Kasumi-1 (cell line): ENCODE measurements at regions not wholly inside any gene's neighbourhood (a gene's known extent, or its start where the extent isn't known, plus 50 kb on each side); places are given as distances from the start of the nearest gene placed in this dataset.

Experiments
- DNase-seq, 2 experiments: peaks; one replicate each; lab custom pipeline; 2025; lab: John Stamatoyannopoulos, UW

GRCh38 chr20:16220826-16221225 is 352.4 kb downstream of the KIF16B start:
- no peak for DNase-seq

DNA sequence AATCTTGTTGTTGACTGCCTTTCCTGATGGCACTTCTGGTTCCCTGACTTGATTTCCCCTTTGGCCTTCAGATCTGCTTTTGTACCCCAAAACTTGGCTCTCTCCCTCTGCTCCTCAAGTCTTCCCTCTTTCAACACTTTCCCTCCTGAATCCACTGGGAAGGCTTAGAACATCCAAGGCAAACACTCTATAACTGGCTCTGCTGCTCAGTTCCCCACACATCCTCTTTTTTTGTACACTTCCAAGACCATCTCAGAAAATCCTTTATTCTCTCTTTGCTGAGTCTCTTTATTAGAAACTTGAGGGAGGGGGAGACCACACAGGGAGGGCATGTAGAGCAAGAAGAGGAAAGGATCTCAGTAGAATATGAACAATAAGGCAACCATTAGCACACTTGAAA is 354.1 kb downstream of the KIF16B start:
- DNase-seq = no peak

DNA sequence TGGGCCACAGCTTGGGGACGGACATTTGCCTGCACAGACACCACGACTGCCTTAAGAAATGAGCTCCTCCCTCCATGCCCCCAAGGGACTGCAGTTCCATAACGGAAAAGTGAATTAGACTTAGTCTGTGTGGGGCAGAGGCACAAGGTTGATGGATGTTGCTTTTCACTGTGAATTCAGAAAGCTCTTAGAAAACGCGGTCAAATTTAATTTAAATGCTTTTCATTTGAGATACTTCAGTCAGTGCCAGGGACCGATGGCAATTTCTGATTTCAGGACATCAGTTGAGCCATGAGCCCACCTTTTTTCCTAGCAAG is 356.4 kb downstream of the KIF16B start:
- no peak for DNase-seq

DNA sequence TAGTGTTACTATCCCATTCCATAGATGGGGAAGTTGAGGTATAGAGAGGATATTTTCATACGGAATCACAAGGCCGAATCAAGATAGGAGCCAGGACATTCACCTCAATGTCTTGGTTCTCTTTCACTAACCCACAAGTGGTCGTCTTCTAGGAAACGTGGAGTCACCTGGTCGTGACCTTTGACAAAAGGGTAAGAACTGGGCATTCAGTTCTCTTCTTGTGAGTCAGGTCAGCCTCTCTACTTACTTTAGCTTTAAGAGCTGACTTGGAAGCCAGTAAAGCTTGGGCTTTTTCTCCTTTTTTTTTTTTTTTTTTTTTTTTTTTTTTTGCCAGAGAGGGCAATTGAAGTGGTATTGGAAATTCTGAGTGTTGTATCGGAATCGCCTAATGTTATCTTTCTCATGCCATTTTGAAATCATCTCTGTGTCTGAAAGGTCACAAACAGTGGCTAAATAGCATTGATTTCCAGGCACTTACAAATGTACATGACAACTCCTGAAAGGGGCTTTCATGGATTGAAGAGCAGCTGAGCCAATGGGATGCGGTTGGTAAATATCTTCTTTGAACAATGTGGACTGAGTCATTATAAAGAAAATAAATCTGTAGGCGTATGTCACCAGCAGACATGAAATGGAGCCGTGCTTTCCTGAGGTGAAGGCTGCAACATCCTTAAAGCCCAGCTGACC is 356.9 kb downstream of the KIF16B start:
- no peak for DNase-seq

- no peak for DNase-seq
These were observed 358.2 kb downstream of the KIF16B start for GRCh38 chr20:16215041-16215440.

- no peak for DNase-seq
These were observed 360.5 kb downstream of the KIF16B start for GRCh38 chr20:16212790-16213189.

- no peak for DNase-seq
These were observed 363.3 kb downstream of the KIF16B start for GRCh38 chr20:16209951-16210361.

DNA sequence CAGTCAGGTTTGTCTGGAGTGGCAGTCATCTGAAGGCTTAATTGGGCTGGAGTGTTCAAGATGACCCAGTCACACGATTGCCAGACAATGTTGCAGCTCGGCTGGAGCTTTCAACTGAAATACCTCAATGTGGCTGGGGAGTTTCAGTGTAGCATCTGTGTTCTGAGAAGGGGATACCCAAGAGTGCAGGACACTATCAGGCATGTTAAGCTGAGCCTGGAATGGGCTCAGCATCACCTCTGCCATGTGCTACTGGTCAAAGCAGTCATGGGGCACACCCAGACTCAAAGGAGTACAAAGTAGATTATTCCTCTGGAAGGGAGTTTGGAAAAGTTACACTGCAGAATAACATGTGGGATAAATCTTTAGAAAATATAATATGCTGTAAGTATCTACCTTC is 363.9 kb downstream of the KIF16B start:
- no peak for DNase-seq

GRCh38 chr20:16208443-16208842 is 364.8 kb downstream of the KIF16B start:
- no peak for DNase-seq

GRCh38 chr20:16206817-16207216 is 366.4 kb downstream of the KIF16B start:
- no peak for DNase-seq

GRCh38 chr20:16205507-16205906 is 367.7 kb downstream of the KIF16B start:
- DNase-seq = no peak

GRCh38 chr20:16203096-16203495 is 370.2 kb downstream of the KIF16B start:
- DNase-seq = no peak

DNA sequence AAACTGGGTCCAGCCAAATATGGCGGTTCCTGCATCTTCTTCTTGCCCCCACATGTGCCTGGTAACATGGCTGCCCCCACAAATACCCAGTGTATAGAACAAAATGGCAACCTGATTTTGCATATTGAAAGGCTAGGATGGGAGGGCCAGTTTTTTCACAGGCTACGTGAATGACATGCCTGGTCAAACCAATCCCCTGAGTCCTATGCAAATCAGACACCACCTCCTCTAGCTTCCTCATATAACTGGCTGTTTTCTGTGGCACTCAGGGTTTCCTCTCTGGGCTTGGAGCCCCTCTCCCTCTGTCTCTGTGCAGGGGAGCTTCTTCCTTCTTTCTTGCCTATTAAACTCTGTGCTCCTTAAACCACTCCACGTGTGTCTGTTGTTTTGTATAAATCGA is 372.1 kb downstream of the KIF16B start:
- peak; percentile 2 to 24 for DNase-seq

GRCh38 chr20:16197696-16198095 is 375.6 kb downstream of the KIF16B start:
- DNase-seq = no peak

GRCh38 chr20:16195671-16196070 is 377.6 kb downstream of the KIF16B start:
- no peak for DNase-seq

GRCh38 chr20:16194617-16195360 is 378.5 kb downstream of the KIF16B start:
- DNase-seq = no peak

DNA sequence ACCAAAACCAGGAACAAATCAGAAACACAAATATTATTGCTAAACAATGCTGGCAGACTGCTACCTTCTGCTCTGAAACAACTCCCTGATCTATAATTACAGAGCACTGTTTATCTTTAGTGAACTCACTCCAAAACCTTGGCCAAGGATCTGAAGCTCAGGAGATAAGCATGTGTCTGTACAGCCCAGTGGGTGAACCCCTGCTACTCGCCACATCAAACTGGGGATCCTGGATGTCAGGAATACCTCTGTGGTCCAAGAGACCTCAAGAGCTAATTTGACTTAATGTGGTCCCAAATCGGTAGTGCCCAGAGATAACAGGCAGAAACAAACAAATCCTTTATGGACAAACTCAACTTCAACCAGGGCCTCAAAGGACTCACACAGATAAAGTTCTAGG is 381.8 kb downstream of the KIF16B start:
- no peak for DNase-seq

- DNase-seq = no peak
These were observed 383.9 kb downstream of the KIF16B start for GRCh38 chr20:16189371-16189770.

- no peak for DNase-seq
These were observed 385.2 kb downstream of the KIF16B start for GRCh38 chr20:16187956-16188616.

DNA sequence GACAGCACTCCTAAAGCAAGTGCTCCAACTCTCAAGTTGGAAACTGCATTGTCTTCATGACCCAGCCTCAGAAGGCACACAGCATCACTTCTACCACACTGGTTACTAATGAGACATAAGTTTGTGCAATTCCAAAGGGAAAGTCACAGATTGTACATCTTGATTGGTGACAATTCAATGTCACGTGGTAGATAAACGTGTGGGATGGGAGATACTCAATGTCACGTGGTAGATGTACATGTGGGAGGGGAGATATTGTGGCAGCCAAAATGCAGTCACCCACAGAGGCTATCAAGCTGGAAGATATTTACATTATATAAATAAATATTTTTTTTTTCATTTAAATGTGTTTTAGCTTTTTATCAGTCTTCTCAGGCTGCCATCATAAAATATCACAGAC is 393.3 kb downstream of the KIF16B start:
- DNase-seq = no peak

DNA sequence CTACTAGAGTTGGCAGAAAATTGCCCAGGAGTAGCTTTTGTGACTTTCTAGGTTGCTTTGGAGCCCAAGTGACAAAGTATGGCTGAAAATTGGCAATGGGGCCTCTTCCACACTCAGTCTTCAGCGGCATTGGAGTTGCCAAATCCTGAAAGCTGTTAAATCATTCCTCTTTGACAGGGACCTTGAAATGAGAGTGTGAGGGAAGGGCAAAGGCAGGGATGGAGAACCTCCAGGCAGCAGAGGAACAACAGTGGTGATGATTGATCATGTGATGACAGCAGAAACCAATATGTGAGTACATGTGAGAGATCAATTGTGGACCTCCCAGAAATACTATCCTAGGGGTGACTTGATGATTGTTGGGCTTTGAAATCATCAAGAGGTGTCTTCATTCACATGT is 393.9 kb downstream of the KIF16B start:
- no peak for DNase-seq

DNA sequence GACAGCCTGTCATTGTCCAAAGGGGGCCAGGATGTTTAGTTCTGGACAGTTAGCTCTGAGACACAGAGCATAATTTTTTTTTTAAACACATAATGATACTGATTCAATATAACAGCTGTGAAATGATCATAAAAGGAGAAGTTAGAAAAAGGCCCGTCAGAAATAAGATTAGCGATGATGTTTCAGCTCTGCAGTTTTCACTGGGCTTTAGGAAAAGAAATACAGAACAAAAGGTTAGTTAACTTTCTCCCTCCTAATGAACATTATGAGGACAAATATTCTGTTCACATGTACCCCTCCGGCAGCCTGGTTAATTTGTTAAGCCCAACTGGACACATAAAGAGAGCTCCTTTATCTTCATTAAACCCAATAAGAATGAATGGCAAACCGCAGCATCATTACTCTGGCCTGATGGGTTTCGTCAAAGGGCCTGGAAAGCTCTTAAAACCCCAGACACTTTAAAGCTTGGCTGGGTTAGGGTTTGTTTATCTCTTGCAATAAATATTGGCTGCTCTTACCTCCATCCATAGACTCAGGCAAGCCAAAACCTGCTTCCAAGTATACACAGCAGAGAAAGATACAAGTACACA is 394.6 kb downstream of the KIF16B start:
- no peak for DNase-seq
